GM21717 (cell line): ENCODE measurements at regions not wholly inside any gene's neighbourhood (a gene's known extent, or its start where the extent isn't known, plus 50 kb on each side); places are given as distances from the start of the nearest gene placed in this dataset.
"Not testable (repeated sequence)": the region's sequence is repeated elsewhere in the genome, so short reads cannot be mapped to it uniquely, and the experiment has no call there.

Experiments
- ATAC-seq: cut with Tn5 transposase; IDR thresholded peaks from one replicate; pipeline ENCODE4 v1.9.1; 2021; ENCODE audit warnings: mild to moderate bottlenecking, moderate library complexity; ENCODE audit not compliant: unreplicated experiment

DNA sequence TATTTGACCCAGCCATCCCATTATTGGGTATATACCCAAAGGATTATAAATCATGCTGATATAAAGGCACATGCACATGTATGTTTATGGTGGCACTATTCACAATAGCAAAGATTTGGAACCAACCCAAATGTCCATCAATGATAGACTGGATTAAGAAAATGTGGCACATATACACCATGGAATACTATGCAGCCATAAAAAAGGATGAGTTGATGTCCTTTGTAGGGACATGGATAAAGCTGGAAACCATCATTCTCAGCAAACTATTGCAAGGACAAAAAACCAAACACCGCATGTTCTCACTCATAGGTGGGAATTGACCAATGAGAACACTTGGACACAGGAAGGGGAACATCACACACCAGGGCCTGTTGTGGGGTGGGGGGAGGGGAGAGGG lies 147.3 kb upstream of the STK26 start:
- not testable (repeated sequence) for ATAC-seq

DNA sequence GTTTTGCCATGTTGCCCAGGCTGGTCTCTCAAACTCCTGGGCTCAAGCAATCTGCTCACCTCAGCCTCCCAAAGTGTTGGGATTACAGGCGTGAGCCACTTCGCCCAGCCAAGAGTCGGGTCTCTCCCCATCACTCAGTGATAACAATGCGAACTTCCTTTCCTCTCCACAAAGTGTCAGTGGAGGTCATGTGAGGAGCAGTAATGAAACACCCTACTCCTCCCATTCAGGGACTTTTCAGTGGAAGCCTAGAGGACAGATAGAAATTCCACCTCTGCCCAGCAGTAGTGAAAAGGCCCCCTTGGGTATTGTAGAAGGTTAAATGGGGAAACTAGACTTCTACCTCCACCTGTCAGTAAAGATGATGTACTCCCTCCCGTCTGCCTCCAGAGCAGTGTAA lies 141.9 kb upstream of the STK26 start:
- ATAC-seq = no peak

DNA sequence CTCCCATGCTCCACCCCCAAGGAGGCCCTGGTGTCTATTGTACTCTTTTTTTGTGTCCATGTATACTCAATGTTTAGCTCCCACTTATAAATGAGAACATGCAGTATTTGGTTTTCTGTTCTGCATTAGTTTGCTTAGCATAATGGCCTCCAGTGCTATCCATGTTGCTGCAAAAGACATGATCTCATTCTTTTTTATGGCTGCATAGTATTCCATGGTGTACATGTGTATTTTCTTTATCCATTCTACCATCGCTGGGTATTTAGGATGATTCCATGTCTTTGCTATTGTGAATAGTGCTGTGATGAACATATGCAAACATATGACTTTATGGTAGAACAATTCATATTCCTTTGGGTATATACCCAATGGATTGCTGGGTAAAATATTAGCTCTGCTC lies 138.1 kb upstream of the STK26 start:
- not testable (repeated sequence) for ATAC-seq

DNA sequence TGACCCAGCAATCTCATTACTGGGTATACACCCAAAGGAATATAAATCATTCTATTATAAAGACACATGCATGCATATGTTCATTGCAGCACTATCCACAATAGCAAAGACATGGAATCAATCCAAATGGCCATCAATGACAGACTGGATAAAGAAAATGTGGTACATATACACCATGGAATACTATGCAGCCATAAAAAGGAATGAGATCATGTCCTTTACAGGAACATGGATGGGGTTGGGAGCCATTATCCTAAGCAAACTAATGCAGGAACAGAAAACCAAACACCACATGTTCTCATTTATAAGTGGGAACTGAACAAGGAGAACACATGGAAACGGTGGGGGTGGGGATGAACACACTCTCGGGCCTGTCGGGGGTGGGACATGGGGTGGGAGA lies 129.2 kb upstream of the STK26 start:
- not testable (repeated sequence) for ATAC-seq

DNA sequence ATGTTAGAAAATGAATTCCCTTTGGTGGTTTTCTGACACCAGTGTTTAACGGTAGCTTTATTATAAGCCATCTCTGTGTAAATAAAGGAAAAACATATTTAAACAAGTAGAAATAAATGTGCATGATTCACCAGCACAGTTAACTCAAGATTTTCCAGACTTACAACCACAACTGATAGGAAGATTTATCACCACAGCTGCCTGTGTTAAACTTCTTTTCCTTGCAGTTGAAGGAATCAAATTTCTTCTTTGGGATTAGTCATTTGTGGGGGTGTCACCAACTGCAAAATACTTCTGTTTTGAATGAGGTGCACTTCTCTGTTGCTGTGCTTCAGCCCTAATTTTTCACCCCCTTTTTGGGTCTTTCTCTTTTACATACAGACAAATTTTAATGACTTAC lies 128.1 kb upstream of the STK26 start:
- no peak for ATAC-seq

DNA sequence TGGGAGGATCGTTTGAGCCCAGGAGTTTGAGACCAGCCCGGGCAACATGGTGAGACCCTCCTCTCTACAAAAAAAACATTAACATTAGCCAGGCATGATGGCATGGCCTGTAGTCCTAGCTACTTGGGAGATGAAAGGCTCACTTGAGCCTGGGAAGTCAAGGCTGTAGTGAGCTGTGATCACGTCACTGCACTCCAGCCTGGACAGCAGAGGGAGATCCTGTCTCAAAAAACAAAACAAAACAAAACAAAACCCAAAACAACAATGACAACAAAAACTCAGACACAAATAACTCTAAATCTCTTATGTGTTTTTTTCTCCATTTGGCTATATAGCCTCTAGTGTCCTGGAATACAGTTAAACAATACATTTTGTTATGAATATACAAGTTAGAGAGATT lies 127.3 kb upstream of the STK26 start:
- no peak for ATAC-seq

DNA sequence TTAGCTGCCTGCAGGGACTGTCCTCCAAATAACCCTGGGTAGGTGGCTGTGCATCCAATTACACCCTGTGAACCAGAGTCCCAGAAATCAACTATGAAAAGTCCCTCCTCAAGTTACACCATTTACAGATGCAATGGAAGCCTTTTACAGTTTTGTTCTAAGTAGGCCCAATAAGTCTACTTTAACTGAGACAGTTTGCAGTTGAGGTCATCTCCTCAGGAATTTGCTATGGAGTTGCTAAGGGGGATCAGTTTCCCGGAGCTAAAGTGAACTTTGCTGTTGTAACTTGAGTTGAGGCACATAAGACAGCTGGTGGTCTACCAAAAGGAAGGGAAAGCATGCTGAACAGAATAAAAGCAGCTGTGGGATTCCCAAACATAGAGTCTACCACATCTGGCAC lies 121.6 kb upstream of the STK26 start:
- ATAC-seq = no peak

DNA sequence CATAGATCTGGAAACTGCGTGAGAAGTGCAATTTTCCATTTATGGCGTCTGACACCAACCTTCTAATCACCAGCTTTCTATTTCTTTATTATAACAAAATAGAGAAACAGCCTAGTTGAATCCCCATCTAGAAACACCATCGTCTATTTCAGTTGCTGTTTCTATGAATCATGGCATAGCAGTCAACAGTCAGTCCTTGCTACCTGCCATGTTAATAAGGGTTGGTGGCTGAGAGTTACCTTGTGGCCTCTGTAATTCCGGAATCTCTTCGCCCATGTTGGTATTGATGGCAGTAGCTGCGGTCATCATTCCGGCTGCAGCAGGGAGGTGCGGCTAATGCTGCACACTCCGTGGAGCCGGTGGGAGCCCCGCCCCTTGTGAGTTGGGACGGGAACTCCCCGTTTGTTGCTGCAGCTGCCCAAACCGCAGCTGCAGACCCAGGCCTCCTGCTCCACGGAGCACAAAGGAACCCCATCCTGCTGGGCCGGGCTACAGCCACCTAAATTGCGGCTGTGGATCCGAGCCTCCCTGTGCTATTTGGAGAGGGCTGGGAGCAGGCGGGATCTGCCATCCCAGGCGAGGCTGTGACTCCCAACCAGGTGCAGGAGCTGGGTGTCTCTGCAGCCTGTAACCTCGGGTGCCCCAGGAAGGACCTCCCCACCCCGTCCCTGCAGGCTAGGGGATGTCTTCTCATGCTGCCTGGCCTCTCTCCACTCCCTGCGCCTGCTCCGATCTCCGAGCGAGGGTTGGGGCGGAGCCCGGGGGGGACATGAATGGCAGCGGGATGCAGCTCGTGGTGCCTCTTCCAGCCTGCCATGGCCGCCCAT lies 115.4 kb upstream of the STK26 start:
- ATAC-seq = no peak

DNA sequence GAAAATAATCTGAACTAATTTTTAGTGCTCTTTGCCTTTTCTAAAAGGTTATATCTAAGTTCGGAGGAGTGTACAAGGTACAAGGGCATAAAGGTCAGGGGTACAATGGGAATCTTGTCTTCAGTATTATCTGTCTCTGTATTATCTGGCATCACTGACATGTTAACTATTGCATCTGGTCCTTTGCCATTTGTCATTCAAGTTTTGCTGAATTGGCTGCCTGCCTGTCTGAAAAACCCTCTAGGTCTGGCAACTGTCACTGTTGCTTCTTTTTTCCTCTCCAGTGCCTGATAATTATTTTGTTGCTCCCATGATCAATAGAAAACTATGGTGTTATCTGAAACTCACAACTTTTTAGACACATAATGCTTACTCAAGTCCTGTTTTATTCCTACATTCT lies 112.5 kb upstream of the STK26 start:
- ATAC-seq = no peak

DNA sequence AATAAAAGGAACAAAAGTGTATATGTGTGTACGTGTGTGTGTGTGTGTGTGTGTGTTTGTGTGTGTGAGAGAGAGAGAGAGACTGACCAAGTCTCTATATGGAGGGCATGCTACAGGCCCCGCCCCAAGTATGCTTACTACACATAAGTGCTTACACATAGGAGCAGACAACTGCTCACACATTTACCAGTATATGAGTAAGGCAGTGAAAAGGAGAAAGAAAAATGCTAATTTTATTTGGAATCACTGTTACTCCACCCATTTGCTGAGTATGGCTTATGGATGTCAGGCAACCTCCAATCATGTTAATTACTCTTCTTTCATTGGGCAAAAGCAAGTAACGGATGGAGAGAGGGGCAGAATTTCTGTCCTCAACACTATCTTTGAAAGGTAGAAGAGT lies 107.6 kb upstream of the STK26 start:
- no peak for ATAC-seq

DNA sequence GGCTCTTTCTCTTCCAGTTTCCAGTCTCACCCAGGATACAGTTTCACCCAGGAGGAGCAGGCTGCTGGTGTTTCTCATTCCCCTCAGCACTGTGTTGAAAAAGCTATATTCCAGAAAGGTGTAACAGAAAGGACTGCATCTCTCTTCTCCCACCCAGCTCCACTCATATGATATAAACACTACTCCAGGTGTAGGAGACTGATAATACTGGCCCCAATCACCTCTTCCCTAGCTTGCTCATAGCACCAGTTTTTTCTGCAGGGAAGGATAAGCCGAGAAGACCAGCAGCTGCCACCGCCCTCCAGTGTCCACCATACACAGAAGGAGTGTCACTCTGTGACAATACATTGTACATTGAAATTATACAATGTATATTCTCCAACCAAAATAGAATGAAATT lies 105.5 kb upstream of the STK26 start:
- no peak for ATAC-seq

DNA sequence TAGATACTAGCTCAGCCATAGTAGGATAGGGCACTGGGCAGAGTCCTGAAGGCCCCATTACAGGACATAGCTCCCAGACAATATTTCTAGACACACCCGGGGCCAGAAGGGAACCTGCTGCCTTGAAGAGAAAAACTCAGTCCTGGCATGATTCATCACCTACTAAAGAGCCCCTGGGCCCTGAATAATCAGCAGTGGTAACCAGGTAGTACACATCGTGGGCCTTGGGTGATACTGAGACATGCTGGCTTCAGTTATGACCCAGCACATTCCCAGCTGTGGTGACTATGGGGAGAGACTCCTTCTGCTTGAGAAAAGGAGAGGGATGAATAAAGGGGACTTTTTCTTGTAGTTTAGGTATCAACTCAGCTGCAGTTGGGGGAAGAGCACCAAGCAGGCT lies 104.3 kb upstream of the STK26 start:
- ATAC-seq = no peak

DNA sequence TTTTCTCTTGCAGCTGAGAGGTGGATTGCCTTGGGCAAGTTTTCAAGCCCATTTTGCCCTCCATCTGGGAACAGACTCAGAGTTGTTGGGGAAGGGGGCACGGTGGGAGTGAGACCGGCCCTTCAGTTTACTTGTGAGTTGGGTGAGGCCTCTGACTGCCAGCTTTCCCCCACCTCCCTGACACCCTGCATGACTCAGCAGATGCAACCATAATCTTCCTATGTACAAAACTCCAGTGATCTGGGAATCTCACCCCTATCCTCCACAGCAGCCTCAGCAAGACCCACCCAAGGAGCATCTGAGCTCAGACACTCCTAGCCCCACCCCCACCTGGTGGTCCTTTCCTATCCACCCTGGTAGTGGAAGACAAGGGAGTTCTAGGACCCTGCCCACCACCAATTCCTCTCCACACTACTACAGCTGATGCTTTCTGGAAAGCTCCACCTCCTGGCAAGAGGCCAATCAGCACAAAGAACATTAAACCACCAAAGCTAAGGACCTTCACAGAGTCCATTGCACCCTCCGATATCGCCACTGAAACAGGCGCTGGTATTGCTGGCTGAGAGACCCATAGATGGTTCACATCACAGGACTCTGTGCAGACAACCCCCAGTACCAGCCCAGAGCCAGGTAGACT lies 99.4 kb upstream of the STK26 start:
- no peak for ATAC-seq

DNA sequence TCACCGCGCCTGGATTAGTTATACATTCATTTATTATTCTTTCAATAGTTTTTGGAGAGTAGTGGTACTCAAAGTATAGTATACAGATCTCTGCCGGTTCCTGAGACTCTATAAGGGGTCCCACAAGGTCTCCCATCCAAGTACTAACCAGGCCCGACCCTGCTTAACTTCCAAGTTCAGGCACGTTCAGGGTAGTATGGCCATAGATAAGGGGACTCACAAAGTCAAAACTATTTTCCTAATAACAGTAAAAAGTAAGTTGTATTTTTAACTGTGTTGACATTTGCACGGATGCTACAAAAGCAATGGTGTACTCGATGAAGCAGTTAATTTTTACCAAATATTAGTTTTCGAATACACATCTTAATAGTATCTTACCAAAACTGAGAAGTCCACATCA lies 84.4 kb upstream of the STK26 start:
- ATAC-seq = no peak

DNA sequence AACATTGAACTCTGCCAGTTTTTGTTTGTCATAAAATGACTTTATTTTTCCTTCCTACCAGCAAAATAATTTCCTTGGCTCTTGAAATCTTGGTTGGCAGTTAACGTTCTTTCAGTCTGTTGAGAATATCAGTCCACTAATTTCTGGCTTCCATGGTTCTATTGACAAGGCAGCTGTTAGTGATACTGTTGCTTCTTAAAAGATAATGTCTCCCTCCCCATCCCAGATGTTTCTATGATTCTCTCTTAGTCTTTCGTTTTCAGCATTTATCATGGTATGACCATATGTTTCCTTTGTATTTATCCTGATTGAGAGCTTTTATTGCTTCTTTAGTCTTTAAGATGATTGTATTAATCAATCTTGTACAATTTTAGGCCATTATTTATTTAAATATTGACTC lies 81.1 kb upstream of the STK26 start:
- no peak for ATAC-seq

DNA sequence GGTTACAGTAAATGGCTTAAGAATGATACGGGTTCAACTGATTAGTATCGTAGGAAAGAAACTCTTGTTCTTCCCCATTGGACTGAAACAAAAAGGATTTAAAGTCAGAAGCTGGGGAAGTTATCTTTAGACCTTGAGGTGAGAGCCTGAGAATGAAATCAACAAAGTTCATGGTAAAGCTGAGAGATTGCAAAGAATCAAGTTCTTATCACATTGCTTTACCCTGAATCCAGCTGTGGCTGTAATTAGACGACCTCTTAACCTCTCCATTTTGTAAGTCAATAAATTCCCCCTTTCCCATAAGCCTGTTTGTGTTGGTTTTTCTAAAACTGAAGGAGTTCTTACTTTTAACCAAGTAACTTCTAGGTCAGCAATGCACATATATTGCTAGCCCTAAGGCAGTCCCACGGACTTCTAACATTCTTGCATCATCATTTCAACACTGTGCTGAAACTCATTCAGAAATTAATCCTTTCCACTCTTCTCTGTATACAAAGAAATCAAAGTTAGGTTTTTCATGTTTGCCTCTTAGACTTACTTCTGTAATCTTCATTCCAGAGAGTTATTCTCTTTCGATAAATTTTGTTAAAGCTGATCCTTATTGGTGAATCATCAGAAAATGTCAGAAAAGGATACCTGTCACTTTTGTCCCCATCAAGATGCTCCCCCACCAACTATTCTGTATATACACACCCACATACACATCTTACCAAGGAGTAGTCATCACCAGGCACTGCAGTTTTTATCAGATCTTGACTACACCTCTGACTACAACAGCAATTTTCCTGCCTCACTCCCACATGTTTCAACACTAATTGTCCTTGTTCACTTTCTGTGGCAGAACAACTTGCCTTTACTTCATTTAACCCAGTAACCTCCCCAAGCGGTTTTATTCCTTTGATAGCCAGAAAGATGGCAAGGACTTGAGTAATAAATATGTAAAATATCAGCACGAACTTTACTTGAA lies 77.9 kb upstream of the STK26 start:
- no peak for ATAC-seq

DNA sequence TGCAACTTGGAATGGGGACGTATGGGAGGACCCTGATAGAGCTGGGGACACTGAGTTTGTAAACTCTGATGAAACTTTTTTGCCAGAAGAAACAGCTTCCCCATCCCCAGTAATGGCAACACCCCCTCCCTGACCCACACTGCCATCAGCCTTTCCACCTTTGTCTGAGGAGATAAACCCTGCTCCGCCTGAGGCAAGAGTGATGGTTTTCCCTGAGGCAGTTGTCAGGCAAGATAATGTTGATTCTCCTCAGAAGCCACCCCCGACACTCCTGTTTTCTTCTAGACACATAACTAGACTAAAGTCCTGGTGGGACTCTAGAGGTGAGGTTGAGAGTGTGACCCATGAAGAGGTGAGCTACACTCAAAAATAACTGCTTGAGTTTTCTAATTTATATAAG lies 71.9 kb upstream of the STK26 start:
- ATAC-seq = no peak

DNA sequence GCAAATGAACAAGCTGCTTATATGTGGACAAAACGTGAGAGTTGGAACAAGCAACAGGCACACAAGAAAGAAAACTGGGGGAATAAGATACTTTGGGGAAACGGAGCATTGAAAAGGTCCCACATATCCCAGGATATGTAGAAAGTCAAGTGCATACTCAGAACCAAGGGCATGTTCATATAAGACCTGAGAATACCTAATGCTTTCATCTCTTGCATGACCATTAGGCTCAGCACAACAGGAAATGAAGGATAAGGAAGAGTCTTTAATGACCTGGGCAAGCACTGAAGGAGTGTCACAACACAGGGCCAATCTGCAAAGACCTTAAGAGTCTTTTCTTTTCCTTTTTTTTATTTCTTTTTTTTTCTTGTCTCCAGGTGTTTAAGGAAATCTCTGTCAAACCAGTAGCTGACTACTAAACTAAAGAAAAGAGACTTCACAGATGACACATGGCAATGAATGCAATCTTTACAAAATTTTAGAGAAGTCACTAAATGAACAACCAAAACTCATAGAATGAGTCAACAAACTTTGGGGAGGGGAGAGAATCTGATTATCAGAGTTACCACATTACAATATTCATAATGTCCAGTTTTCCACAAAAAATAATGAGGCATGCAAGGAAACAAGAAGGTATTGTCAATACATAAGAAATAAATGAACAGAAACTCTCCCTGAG lies 67.9 kb upstream of the STK26 start:
- peak; percentile 88 for ATAC-seq

DNA sequence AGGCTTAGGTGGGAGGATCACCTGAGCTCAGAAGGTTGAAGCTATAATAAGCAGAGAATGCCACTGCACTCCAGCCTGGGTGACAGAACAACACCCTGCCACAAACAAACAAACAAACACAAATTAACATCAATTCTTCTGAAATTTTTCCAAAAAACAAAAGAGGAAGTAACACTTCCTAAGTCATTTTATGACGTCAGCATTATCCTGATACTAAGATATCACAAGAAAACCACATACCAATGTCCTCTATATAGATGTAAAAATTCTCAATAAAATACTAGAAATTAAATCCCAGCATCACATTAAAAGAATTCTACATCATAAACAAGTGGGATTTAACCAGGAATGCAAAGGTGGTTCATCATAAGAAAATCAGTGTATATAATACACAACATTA lies 64.4 kb upstream of the STK26 start:
- ATAC-seq = no peak

DNA sequence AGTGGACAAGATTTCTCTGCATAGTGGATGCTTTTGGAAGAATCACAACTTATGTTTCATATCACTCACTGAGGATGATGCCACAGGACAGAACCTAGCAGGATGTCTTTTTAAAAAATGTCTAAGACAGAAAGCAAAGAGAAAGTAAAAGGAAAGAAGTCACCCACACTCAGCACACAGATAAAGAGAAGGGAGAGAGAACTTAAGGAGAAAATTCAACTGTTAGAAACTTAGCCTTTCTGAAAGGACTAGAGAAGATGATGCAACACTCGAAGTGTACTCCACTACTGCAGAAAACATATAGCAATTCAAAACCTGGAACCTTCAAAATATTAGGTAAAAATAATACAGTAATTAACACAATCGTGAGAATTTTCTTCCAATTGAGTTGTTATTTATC lies 52.8 kb upstream of the STK26 start:
- ATAC-seq = no peak
